ENCODE measurements at regions not wholly inside any gene's neighbourhood (a gene's known extent, or its start where the extent isn't known, plus 50 kb on each side); places are given as distances from the start of the nearest gene placed in this dataset.

- no peak for TF ChIP-seq CTCF (IDR thresholded peaks at IDR 0.05)
- no peak for TF ChIP-seq POLR2A (IDR thresholded peaks at IDR 0.05)
Observed at GRCh38 chr15:46525984-46526725, 891.3 kb downstream of the SQOR start.

Measured in body of pancreas (tissue), 4 donors.